ENCODE measurements at regions not wholly inside any gene's neighbourhood (a gene's known extent, or its start where the extent isn't known, plus 50 kb on each side); places are given as distances from the start of the nearest gene placed in this dataset.

DNA sequence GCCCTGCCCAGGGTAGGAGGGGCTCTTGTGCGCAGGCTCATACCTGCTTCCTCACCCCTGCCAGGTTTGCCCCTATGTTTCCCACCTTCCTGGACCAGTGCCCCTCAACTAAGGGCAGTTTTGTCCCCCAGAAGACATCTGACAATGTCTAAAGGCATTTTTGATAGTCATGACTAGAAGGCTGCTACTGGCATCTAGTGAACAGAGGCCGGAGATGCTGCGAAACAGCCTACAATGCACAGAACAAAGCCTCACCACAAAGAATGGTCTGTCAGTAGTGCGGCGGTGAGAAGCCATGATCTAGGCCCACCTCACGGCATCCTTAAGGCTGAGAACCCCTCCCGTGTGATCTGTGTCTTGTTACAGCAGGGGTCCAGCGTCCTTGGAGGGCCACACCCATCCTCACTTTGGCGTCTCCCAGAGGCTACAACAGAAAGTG lies 96.0 kb downstream of the TMEM17 start:
- TF ChIP-seq POLR2A (IDR thresholded peaks at IDR 0.05) (no peak), CTCF (IDR thresholded peaks at IDR 0.05) (no peak)
